Epithelial cell of prostate (primary cell): ENCODE measurements at regions not wholly inside any gene's neighbourhood (a gene's known extent, or its start where the extent isn't known, plus 50 kb on each side); places are given as distances from the start of the nearest gene placed in this dataset.
A peak's percentile ranks its signal among the peaks of the same experiment; 100 is the strongest.
"Not testable (repeated sequence)": the region's sequence is repeated elsewhere in the genome, so short reads cannot be mapped to it uniquely, and the experiment has no call there.

Source experiments
- DNase-seq: peaks from one replicate; pipeline ENCODE4 v3.0.0-alpha.2; 2011; ENCODE audit warnings: low read depth, low spot score
- H3K27ac ChIP-seq: fragments of 450-650 bp; 2 replicates; pipeline ENCODE4 v1.5.1; 2017; ENCODE audit warnings: mild to moderate bottlenecking

GRCh38 chr1:147103416-147104155, 68.7 kb downstream of the PRKAB2 start:
- DNase-seq, H3K27ac ChIP-seq: not testable (repeated sequence)

- no peak for DNase-seq
- H3K27ac ChIP-seq, result no peak overlapping the region
These were observed 73.1 kb downstream of the PRKAB2 start for GRCh38 chr1:147099192-147099591.

GRCh38 chr1:147098338-147098973, 73.8 kb downstream of the PRKAB2 start:
- DNase-seq, H3K27ac ChIP-seq: not testable (repeated sequence)

DNA sequence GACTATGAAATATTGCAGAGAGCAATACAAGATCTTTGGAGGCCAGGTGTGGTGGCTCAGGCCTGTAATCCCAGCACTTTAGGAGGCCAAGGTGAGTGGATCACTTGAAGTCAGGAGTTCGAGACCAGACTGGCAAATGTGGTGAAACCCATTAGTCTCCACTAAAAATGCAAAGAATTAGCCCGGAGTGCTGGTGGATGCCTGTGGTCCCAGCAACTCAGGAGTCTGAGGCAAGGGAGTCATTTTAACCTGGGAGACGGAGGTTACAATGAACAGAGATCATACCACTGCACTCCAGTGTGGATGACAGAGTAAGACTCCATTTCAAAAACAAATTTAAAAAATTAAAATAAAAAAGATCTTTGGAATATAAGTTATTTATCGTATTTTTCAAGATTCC, 76.6 kb downstream of the PRKAB2 start:
- DNase-seq, result no peak
- no peak overlapping the region for H3K27ac ChIP-seq

DNA sequence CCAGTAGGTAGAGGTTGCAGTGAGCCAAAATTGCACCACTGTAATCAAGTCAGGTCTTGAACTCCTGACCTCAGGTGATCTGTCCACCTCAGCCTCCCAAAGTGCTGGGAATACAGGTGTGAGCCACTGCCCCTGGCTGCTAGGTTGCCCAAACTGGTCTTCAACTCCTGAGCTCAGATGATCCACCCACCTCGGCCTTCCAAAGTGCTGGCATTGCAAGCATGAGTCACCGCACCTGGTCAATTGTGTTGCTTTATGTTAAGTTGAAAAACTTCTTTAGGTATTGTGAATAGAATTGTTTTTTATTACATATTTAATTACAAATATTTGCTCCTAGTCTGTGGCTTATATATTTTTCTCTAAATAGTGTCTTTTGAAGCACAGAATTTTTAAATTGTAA, 80.5 kb downstream of the PRKAB2 start:
- no peak overlapping the region for H3K27ac ChIP-seq
- DNase-seq, result no peak

- no peak for DNase-seq
- H3K27ac ChIP-seq, result no peak overlapping the region
These were observed 82.8 kb downstream of the PRKAB2 start for GRCh38 chr1:147089457-147089856.

- H3K27ac ChIP-seq, result no peak overlapping the region
- no peak for DNase-seq
These were observed 86.1 kb downstream of the PRKAB2 start for GRCh38 chr1:147086129-147086528.

DNA sequence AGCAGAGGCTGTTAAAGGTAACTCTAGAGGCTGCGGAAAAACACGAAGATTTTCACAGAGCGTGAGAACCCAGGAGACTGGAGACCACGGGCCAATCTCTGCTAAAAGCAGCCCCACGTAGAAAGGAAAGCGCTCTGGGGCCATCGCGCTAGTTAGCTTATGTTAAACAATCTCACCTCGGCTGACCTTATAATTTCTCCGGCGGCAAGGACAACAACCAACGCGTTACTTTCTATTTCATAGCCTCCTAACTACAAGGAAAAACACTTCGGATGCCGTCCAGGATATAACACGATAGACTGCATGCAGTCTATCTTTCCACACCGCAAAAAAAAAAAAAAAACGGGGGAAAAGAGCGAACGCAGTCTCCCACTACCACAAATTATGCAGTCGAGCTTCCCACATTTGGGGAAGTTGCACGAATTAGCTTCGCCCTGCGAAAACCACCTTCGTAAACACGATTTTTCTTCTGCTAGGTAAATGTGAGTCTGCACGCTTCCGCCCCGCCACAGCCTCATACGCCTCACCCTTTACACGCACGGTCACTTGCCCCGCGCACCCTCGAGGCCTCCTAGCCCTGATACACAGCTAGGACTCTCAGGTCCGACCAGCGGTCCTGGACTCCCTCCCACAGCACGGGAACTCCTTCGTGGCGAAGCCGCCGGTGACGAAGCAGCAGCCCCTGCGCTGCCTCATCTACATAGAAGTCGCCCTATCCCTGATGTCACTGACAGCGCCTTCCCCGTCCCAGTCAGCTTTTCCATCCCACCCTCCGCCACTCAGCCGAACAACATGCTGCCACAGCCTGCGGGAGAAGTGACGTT, 87.8 kb downstream of the PRKAB2 start:
- peak; percentile 88 for DNase-seq
- peak overlapping the region; percentile 74 for H3K27ac ChIP-seq

DNA sequence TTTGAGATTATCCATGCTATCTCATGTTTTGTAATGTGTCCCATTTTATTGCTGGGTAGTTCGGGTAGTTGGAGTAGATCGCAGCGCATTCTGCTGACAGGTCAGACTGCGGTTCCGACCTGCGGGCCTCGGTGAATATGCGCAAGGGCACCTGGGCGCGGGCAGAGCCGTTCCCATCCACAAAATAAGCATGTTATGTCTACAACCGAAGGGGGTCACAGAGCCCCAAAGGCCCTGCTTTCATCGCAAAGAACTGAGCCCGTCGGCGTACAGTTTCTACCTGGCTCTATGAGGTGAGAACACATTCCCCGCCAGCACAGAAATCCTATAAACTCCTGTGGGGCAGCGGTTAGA, 88.4 kb downstream of the PRKAB2 start:
- DNase-seq, result no peak
- peak overlapping the region; percentile 74 for H3K27ac ChIP-seq

GRCh38 chr1:147080671-147081394, 91.4 kb downstream of the PRKAB2 start:
- DNase-seq, result no peak
- H3K27ac ChIP-seq, result no peak overlapping the region

GRCh38 chr1:147080006-147080661, 92.1 kb downstream of the PRKAB2 start:
- no peak overlapping the region for H3K27ac ChIP-seq
- no peak for DNase-seq

- no peak overlapping the region for H3K27ac ChIP-seq
- DNase-seq, result no peak
These were observed 92.8 kb downstream of the PRKAB2 start for GRCh38 chr1:147079400-147080005.

GRCh38 chr1:147078606-147079399, 93.5 kb downstream of the PRKAB2 start:
- no peak for DNase-seq
- H3K27ac ChIP-seq, result no peak overlapping the region

DNA sequence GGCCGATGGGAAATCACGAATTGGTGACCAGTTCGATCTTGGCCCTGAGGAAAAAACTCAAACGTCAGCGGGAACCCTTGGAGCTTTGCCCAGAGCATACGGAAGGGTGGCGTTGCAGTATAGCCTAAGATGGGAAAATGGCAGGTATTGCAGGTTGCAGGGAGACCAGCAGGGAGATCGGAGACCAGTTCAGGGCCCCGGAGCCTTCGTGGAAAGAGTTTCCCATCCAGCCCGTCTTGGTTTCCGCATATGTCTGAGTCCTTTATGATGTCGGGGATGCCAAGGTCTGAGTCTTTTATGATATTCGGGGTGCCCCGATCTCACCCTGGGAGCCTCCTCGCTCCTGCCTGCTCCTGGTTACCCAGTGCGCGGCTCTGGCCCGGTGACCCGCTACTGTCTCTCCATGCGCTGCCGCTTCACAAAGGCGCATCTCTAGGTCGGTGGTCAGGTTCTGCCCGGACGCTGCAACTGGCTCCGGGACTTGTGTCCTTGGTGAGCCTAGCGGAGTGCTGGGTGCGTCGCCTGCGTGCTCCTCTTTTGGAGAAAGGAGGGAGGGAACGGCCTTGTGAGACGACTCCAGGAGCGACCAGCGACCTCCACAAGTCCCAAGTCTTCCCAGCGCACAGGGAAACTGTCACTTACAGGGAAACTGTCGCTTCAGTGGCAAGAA, 94.2 kb downstream of the PRKAB2 start:
- no peak overlapping the region for H3K27ac ChIP-seq
- no peak for DNase-seq

DNA sequence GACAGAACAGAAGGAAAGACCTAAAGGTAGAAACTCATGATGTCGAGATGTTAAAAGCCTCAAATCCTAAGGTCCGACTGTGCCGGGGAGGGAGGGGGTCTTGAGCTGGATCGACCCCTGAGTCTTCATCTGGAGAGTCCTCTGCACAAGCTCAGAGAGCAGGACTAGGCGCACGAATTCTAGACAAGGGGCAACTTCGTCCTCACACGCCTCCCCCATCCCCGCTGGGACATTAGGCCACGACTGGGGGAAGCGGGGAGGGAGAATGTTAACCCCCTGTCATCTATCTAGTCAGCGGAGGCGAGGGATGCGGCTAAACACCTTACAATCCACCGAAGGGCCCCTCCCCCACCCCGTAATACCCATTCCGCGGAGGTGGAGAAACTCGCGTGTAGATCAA, 94.7 kb downstream of the PRKAB2 start:
- DNase-seq, result no peak
- no peak overlapping the region for H3K27ac ChIP-seq

DNA sequence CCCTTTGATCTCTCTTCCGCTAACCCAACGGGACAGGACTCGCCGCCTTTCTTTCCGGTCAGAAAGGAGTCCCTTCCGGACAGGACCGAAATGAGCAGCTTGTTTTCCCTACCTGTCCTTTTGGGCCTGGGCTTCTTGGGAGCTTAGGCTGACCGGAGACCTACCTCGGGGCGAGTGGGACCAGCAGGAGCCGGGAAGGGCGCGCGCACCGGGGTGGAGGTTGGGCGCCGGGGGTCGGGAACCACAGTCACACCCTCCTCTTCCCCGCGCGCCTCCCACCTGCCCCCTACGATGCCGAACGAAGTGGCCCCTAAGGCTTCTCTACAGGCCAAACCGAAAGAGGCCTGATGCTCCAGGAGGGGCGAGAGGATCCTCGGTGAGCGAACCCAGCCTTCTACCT, 95.2 kb downstream of the PRKAB2 start:
- DNase-seq, result no peak
- H3K27ac ChIP-seq, result no peak overlapping the region

DNA sequence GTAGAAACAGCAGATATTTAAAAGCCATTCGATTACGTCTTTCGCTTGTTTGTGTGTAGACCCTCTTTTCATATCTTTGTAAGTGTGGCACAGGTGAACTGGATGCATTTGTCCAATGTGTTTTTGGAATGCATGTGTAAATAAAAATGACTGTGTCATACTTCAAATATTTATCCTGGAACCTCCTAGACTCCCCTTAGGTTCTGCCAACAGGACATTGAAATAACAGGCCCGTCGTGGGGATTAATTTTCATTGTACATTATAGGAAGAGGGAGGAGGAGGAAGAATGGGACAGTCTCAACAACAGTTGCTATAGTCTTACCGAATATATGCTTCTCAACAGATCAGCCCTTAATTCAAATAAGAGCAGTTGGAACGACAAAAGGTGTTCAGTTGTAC, 95.8 kb downstream of the PRKAB2 start:
- no peak overlapping the region for H3K27ac ChIP-seq
- DNase-seq, result no peak
